Thyroid gland (tissue), 4 donors: ENCODE measurements at regions not wholly inside any gene's neighbourhood (a gene's known extent, or its start where the extent isn't known, plus 50 kb on each side); places are given as distances from the start of the nearest gene placed in this dataset.

ENCODE experiments used
- POLR2A ChIP-seq, 2 donors: fragments of 450-650 bp; IDR thresholded peaks; one replicate each; pipeline ENCODE4 v1.6.1; 2017; ENCODE audit warnings: antibody characterized with exemption in 2 of 2, mild to moderate bottlenecking in 2 of 2, moderate library complexity in 1 of 2
- TF ChIP-seq, protein P1 (sequence below), 6 experiments: fragments of 200-600 bp in 3 of 6; fragments of 450-650 bp in 3 of 6; sonication (generic) in 3 of 6; IDR thresholded peaks; one replicate each; pipeline ENCODE4 v1.5.1; 2016 to 2019; ENCODE audit warnings: antibody characterized with exemption in 6 of 6, mild to moderate bottlenecking in 2 of 6, inconsistent platforms in 1 of 6, moderate library complexity in 1 of 6

GRCh38 chr6:66065313-66065712 is 358.3 kb upstream of the EYS start:
- no peak for TF ChIP-seq POLR2A (IDR thresholded peaks at IDR 0.05)
- TF ChIP-seq, protein P1, sequence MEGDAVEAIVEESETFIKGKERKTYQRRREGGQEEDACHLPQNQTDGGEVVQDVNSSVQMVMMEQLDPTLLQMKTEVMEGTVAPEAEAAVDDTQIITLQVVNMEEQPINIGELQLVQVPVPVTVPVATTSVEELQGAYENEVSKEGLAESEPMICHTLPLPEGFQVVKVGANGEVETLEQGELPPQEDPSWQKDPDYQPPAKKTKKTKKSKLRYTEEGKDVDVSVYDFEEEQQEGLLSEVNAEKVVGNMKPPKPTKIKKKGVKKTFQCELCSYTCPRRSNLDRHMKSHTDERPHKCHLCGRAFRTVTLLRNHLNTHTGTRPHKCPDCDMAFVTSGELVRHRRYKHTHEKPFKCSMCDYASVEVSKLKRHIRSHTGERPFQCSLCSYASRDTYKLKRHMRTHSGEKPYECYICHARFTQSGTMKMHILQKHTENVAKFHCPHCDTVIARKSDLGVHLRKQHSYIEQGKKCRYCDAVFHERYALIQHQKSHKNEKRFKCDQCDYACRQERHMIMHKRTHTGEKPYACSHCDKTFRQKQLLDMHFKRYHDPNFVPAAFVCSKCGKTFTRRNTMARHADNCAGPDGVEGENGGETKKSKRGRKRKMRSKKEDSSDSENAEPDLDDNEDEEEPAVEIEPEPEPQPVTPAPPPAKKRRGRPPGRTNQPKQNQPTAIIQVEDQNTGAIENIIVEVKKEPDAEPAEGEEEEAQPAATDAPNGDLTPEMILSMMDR (IDR thresholded peaks at IDR 0.05) = no peak
